Colonic mucosa (tissue), 4 donors: ENCODE measurements at regions not wholly inside any gene's neighbourhood (a gene's known extent, or its start where the extent isn't known, plus 50 kb on each side); places are given as distances from the start of the nearest gene placed in this dataset.
"Not testable (repeated sequence)": the region's sequence is repeated elsewhere in the genome, so short reads cannot be mapped to it uniquely, and the experiment has no call there.

Source experiments
- DNase-seq: peaks from one replicate; pipeline ENCODE4 v3.0.0-alpha.2; 2020
- H3K27ac ChIP-seq: fragments of 200-600 bp; one replicate; pipeline ENCODE4 v1.8.0; 2021
- H3K27me3 ChIP-seq: fragments of 200-600 bp; one replicate; pipeline ENCODE4 v1.8.0; 2021
- H3K36me3 ChIP-seq: fragments of 200-600 bp; one replicate; pipeline ENCODE4 v1.8.0; 2021
- H3K4me1 ChIP-seq: fragments of 200-600 bp; one replicate; pipeline ENCODE4 v1.8.0; 2021; ENCODE audit warnings: mild to moderate bottlenecking
- H3K4me3 ChIP-seq: fragments of 200-600 bp; one replicate; pipeline ENCODE4 v1.8.0; 2021
- H3K9ac ChIP-seq, 2 donors: one replicate each; pipeline ENCODE4 v1.7.0; 2013; ENCODE audit warnings: control low read depth in 2 of 2, low read depth in 2 of 2, low read length in 2 of 2
- H3K9me3 ChIP-seq: fragments of 200-600 bp; one replicate; pipeline ENCODE4 v1.8.0; 2021
- CTCF ChIP-seq: fragments of 200-600 bp; IDR thresholded peaks from one replicate; pipeline ENCODE4 v1.8.0; 2022; ENCODE audit warnings: antibody characterized with exemption, mild to moderate bottlenecking
- intact Hi-C: fragments of 100-400 bp; cut with DNase I; formaldehyde crosslinking; loops from one replicate; pipeline ENCODE4 v1.14.1; 2022
- donor health status: healthy.
- donor health status: DM: no; HTN: no; CAD: no.
- donor health status: DM: no; HTN: no; CAD: no.

GRCh38 chr4:159024266-159024665 lies 78.6 kb upstream of the RAPGEF2 start:
- H3K9ac ChIP-seq, result no peak overlapping the region
- no peaks in the 10 kb centered on the region for H3K9me3 ChIP-seq
- H3K4me1 ChIP-seq, result no peaks in the 10 kb centered on the region
- H3K27ac ChIP-seq, result no peak overlapping the region
- no peak for TF ChIP-seq CTCF
- no peak overlapping the region for H3K4me3 ChIP-seq
- no peak for DNase-seq
- intact Hi-C loops, result no loop called here
- H3K36me3 ChIP-seq, result no peaks in the 10 kb centered on the region
- no peaks in the 10 kb centered on the region for H3K27me3 ChIP-seq

DNA sequence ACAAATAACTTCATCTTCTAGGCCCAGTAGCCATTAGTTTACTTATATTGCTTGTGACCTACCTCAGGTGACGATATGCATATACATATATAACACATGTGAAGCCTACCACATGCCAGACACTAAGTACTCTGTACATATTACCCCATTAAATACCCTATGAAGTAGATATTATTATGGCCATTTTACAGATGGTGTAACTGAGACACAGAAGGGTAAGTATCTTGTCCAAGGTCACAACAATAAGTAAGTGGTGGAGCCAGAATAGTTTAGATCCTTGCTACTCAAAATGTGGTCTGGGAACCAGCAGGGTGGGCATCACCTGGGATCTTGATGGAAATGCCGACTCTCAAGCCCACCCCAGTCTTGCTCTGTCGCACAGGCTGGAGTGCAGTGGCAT lies 78.1 kb upstream of the RAPGEF2 start:
- intact Hi-C loops, result no loop called here
- TF ChIP-seq CTCF, result no peak

GRCh38 chr4:159026329-159026728 lies 76.5 kb upstream of the RAPGEF2 start:
- no peaks in the 10 kb centered on the region for H3K27me3 ChIP-seq
- no peaks in the 10 kb centered on the region for H3K9me3 ChIP-seq
- no peak overlapping the region for H3K9ac ChIP-seq
- no peaks in the 10 kb centered on the region for H3K36me3 ChIP-seq
- TF ChIP-seq CTCF, result no peak
- intact Hi-C loops, result no loop called here
- no peak overlapping the region for H3K27ac ChIP-seq
- no peak overlapping the region for H3K4me3 ChIP-seq
- no peaks in the 10 kb centered on the region for H3K4me1 ChIP-seq
- no peak for DNase-seq

More for the DNA sequence above, 78.1 kb upstream of the RAPGEF2 start:
- Histone ChIP-seq H3K4me3 (no peak overlapping the region), H3K4me1 (no peaks in the 10 kb centered on the region), H3K27me3 (no peaks in the 10 kb centered on the region), H3K9me3 (no peaks in the 10 kb centered on the region), H3K27ac (no peak overlapping the region), H3K36me3 (no peaks in the 10 kb centered on the region), H3K9ac (no peak overlapping the region)
- no peak for DNase-seq

DNA sequence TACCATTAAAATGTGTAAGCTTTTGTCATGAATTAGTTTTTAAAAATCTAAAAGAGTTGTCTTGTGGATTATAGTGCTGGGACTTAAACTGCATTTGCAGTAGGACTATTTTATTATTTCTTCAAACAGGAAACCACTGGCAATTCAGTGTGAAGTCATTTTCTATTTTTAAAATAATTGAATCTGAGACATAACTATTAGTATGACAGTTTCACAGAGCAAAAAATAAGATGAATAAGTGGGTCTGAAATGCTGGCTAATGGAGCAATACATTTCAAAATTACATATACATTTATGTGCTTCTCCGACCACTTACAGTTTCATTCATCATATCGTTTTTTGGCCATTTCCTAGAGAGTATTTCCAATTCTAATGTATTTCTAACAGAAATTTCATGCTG lies 75.3 kb upstream of the RAPGEF2 start:
- Histone ChIP-seq H3K36me3 (no peaks in the 10 kb centered on the region), H3K9ac (no peak overlapping the region), H3K9me3 (no peaks in the 10 kb centered on the region), H3K27ac (no peak overlapping the region), H3K27me3 (no peaks in the 10 kb centered on the region), H3K4me1 (no peaks in the 10 kb centered on the region), H3K4me3 (no peak overlapping the region)
- no peak for TF ChIP-seq CTCF
- DNase-seq, result no peak
- intact Hi-C loops, result no loop called here

DNA sequence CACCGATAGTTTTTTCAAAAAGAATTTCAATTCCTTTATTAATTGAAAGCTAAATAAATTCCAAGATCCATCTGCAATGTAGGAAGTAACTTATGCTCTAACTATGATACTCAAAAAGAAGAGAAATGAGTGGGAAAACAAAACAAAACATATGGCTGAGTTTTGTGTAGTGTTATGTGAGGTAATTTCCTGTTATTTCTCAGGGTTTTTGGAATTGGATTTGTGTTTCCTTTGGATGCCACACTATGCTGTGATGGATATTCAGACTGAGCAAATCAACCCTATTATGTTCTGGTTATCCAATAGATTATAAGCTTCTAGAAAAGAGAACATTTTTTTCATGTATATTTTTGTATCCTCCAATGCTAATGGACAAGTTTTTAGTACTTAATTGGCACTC lies 73.4 kb upstream of the RAPGEF2 start:
- Histone ChIP-seq H3K27me3 (no peaks in the 10 kb centered on the region), H3K9me3 (no peaks in the 10 kb centered on the region), H3K4me3 (no peak overlapping the region), H3K27ac (no peak overlapping the region), H3K36me3 (no peaks in the 10 kb centered on the region), H3K4me1 (no peaks in the 10 kb centered on the region), H3K9ac (no peak overlapping the region)
- TF ChIP-seq CTCF, result no peak
- DNase-seq, result no peak
- intact Hi-C loops, result no loop called here

- DNase-seq, H3K9ac ChIP-seq, H3K27me3 ChIP-seq, H3K4me1 ChIP-seq, H3K27ac ChIP-seq, H3K4me3 ChIP-seq, H3K36me3 ChIP-seq, H3K9me3 ChIP-seq, intact Hi-C loops: not testable (repeated sequence)
Measured at GRCh38 chr4:159030297-159030696, 72.6 kb upstream of the RAPGEF2 start.
